ENCODE measurements at regions not wholly inside any gene's neighbourhood (a gene's known extent, or its start where the extent isn't known, plus 50 kb on each side); places are given as distances from the start of the nearest gene placed in this dataset.

DNA sequence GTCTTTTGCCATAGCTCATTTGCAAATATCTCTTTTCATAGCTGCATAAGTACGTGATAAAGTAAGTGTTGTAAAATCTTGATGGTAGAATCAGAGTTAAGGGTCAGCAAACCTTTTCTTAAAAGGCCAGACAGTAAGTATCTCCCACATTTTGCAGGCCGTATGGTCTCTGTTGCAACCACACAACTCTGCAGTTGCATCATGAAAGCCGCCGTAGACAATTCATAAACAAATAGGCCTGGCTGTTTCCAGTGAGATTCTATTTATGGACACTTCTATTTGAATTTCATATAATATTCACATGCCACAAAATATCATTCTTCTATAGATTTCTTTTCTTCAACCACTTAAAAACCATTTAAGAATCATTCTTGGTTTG is 248.5 kb downstream of the TLE3 start:
- WGBS = 75% methylated on average over 4 of the region's 4 CpGs
- Histone ChIP-seq H3K4me3 (ENCODE audit: low read depth in 1 of 3, low read length in 3 of 3) (no peak overlapping the region), H3K9me3 (ENCODE audit: control insufficient read depth in 4 of 4, low read length in 3 of 4) (no peaks in the 10 kb centered on the region), H3K36me3 (ENCODE audit: control insufficient read depth in 4 of 4, insufficient read depth in 3 of 4, low read depth in 1 of 4, low read length in 3 of 4) (no peaks in the 10 kb centered on the region), H3K27me3 (ENCODE audit: control insufficient read depth in 4 of 4, insufficient read depth in 4 of 4, low read length in 3 of 4) (peaks cover 0 to 2% (median 0%) of the 10 kb centered on the region in 4 donors), H3K27ac (ENCODE audit: low read depth in 1 of 2, low read length in 2 of 2) (no peak overlapping the region), H3K9ac (ENCODE audit: low read depth in 1 of 2, low read length in 2 of 2) (no peak overlapping the region), H3K4me1 (ENCODE audit: control insufficient read depth in 4 of 4, insufficient read depth in 4 of 4, low read length in 3 of 4) (no peaks in the 10 kb centered on the region)
- TF ChIP-seq HNF4A (conservative IDR thresholded peaks at IDR 0.05) (no peak), NR2F2 (IDR thresholded peaks at IDR 0.05) (no peak), MAX (IDR thresholded peaks at IDR 0.05) (no peak), RXRA (IDR thresholded peaks at IDR 0.05) (no peak), HNF4G (IDR thresholded peaks at IDR 0.05) (no peak), CTCF (IDR thresholded peaks at IDR 0.05; ENCODE audit: low read depth, low read length, missing input control) (no peak), ZBTB33 (IDR thresholded peaks at IDR 0.05) (no peak), GABPA (IDR thresholded peaks at IDR 0.05 in 1 of 2, conservative IDR thresholded peaks at IDR 0.05 in 1 of 2) (no peak), FOXA1 (IDR thresholded peaks at IDR 0.05) (no peak), EGR1 (IDR thresholded peaks at IDR 0.05; ENCODE audit: low read depth in 2 of 2) (no peak), YY1 (IDR thresholded peaks at IDR 0.05) (no peak), FOXA2 (IDR thresholded peaks at IDR 0.05) (no peak)
- TF ChIP-seq, protein P1, sequence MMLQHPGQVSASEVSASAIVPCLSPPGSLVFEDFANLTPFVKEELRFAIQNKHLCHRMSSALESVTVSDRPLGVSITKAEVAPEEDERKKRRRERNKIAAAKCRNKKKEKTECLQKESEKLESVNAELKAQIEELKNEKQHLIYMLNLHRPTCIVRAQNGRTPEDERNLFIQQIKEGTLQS (IDR thresholded peaks at IDR 0.05) = no peak
- DNase-seq (ENCODE audit: low spot score) = no peak

GRCh38 chr15:69852482-69852881 is 245.2 kb downstream of the TLE3 start:
- 81% methylated on average over 3 of the region's 3 CpGs for WGBS

More at GRCh38 chr15:69852482-69852881, 245.2 kb downstream of the TLE3 start:
- Histone ChIP-seq H3K27me3 (ENCODE audit: control insufficient read depth in 4 of 4, insufficient read depth in 4 of 4, low read length in 3 of 4) (no peaks in the 10 kb centered on the region), H3K36me3 (ENCODE audit: control insufficient read depth in 4 of 4, insufficient read depth in 3 of 4, low read depth in 1 of 4, low read length in 3 of 4) (no peaks in the 10 kb centered on the region), H3K27ac (ENCODE audit: low read depth in 1 of 2, low read length in 2 of 2) (no peak overlapping the region), H3K4me3 (ENCODE audit: low read depth in 1 of 3, low read length in 3 of 3) (no peak overlapping the region), H3K4me1 (ENCODE audit: control insufficient read depth in 4 of 4, insufficient read depth in 4 of 4, low read length in 3 of 4) (no peaks in the 10 kb centered on the region), H3K9me3 (ENCODE audit: control insufficient read depth in 4 of 4, low read length in 3 of 4) (no peaks in the 10 kb centered on the region), H3K9ac (ENCODE audit: low read depth in 1 of 2, low read length in 2 of 2) (no peak overlapping the region)
- DNase-seq (ENCODE audit: low spot score) = no peak
- TF ChIP-seq GABPA (IDR thresholded peaks at IDR 0.05 in 1 of 2, conservative IDR thresholded peaks at IDR 0.05 in 1 of 2) (no peak), HNF4G (IDR thresholded peaks at IDR 0.05) (no peak), RXRA (IDR thresholded peaks at IDR 0.05) (no peak), FOXA2 (IDR thresholded peaks at IDR 0.05) (no peak), SP1 (IDR thresholded peaks at IDR 0.05) (no peak), NR2F2 (IDR thresholded peaks at IDR 0.05) (no peak), RAD21 (IDR thresholded peaks at IDR 0.05) (no peak)
- TF ChIP-seq, protein P1 (IDR thresholded peaks at IDR 0.05) = no peak

Data from liver (tissue), 8 donors.